ENCODE measurements at regions not wholly inside any gene's neighbourhood (a gene's known extent, or its start where the extent isn't known, plus 50 kb on each side); places are given as distances from the start of the nearest gene placed in this dataset.

DNA sequence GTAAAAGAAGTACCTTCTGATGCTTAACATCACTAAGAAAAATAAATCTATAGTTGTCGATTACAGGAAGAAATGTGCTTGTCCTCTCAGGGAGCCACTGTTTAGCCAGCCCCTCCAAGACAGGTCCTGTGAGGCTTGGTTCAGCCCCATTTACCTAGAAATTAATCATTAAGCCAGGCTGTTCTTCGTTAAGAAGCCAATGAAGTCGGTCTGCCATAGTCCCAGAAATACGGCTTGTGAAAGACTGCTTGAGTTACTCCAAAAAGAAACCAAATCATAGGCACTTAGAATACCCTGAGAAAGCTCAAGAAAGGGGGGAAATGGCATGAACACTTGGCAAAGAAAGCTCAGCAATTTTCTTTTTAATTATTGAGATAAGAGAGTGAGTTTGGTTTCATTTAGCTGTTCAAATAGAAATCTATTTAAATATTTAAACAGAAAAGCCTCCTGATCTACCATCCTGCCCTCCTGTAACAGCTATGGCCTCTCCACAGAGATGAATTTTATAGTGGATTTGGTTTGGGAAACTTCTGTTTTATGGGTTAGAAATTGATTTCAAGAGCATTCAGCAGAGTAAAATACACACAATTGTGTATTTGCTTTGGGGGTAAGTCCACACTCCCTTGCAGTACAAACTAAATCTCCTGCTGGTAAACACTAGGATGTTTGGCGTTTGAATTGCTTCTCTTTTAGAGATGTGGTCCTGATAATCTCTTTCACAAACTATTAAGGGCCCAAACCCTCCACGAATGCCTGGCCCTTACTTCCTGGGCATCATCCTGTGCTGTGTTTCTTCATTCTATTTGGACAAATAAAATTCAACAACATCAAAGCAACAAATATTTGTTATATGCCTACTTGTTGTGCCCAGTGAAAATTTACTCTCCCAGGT, 234.4 kb downstream of the SEC23A start (continued):
- TF ChIP-seq NFYB (CRISPR knock-in tag; IDR thresholded peaks at IDR 0.05) (no peak), ARNTL (CRISPR knock-in tag; IDR thresholded peaks at IDR 0.05) (peak; percentile 45; the same call in 1 of the 2 replicates), ZNF670 (CRISPR knock-in tag; IDR thresholded peaks at IDR 0.05; ENCODE audit: borderline replicate concordance) (peak; percentile 93; the same call in 1 of the 2 replicates), ZNF251 (CRISPR knock-in tag; IDR thresholded peaks at IDR 0.05) (no peak), HIVEP1 (CRISPR knock-in tag; IDR thresholded peaks at IDR 0.05) (no peak), DR1 (CRISPR knock-in tag; IDR thresholded peaks at IDR 0.05) (no peak), ZNF263 (CRISPR knock-in tag; IDR thresholded peaks at IDR 0.05) (no peak), ZNF503 (CRISPR knock-in tag; IDR thresholded peaks at IDR 0.05) (peak; percentile 88), ONECUT2 (CRISPR knock-in tag; IDR thresholded peaks at IDR 0.05) (peak; percentile 80), RARA (CRISPR knock-in tag; IDR thresholded peaks at IDR 0.05) (peak; percentile 43), ZNF44 (CRISPR knock-in tag; IDR thresholded peaks at IDR 0.05) (0 out of 2 replicates have a peak, but pooled peaks have one; percentile 48), ARID3A (IDR thresholded peaks at IDR 0.05; ENCODE audit: low read depth, low read length) (no peak), ELF4 (CRISPR knock-in tag; IDR thresholded peaks at IDR 0.05; ENCODE audit: borderline replicate concordance) (0 out of 2 replicates have a peak, but pooled peaks have one; percentile 48), PAXIP1 (CRISPR knock-in tag; conservative IDR thresholded peaks at IDR 0.05) (peak; percentile 85), SP5 (CRISPR knock-in tag; IDR thresholded peaks at IDR 0.05; ENCODE audit: borderline replicate concordance, low read depth) (peak; percentile 24; the same call in 1 of the 2 replicates), FOXA3 (CRISPR knock-in tag; IDR thresholded peaks at IDR 0.05) (peak; percentile 94), ZNF788 (CRISPR knock-in tag; IDR thresholded peaks at IDR 0.05; ENCODE audit: borderline replicate concordance) (no peak), SNAPC5 (CRISPR knock-in tag; IDR thresholded peaks at IDR 0.05; ENCODE audit: borderline replicate concordance) (0 out of 2 replicates have a peak, but pooled peaks have one; percentile 84), HOXD1 (CRISPR knock-in tag; IDR thresholded peaks at IDR 0.05) (peak; percentile 67; the same call in 1 of the 2 replicates), ZNF816 (CRISPR knock-in tag; IDR thresholded peaks at IDR 0.05; ENCODE audit: borderline replicate concordance) (peak; percentile 92; the same call in 1 of the 2 replicates)
- TF ChIP-seq, protein P1, sequence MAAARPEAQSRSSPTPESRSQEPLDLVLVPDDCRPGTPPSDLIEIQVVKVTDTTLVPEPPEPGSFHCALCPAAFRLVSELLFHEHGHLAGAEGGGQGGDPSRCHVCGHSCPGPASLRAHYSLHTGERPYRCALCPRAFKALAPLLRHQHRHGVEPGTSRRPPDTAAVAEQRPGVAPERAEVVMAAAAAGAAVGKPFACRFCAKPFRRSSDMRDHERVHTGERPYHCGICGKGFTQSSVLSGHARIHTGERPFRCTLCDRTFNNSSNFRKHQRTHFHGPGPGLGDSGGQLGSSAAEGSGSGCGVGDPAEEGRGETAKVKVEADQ (CRISPR knock-in tag; IDR thresholded peaks at IDR 0.05; ENCODE audit: borderline replicate concordance): no peak; the same call in 1 of the 2 replicates

All from HepG2 (cell line).